Mesothelial cell of epicardium (in vitro differentiated cells): ENCODE measurements at regions not wholly inside any gene's neighbourhood (a gene's known extent, or its start where the extent isn't known, plus 50 kb on each side); places are given as distances from the start of the nearest gene placed in this dataset.

Source experiments
- DNase-seq, 2 experiments: peaks; one replicate each; pipeline ENCODE4 v3.0.0; 2021; ENCODE audit warnings: low spot score in 2 of 2; ENCODE audit not compliant: unreplicated experiment in 2 of 2
- H3K27ac Mint-ChIP-seq: 2 replicates; pipeline ENCODE4 v1.8.0; 2021; ENCODE audit warnings: mixed read lengths
- H3K27me3 Mint-ChIP-seq: 2 replicates; pipeline ENCODE4 v1.8.0; 2021; ENCODE audit warnings: low read depth, mixed read lengths
- H3K36me3 Mint-ChIP-seq: 2 replicates; pipeline ENCODE4 v1.8.0; 2021; ENCODE audit warnings: mixed read lengths
- H3K4me1 Mint-ChIP-seq: 2 replicates; pipeline ENCODE4 v1.8.0; 2021; ENCODE audit warnings: mixed read lengths
- H3K4me3 Mint-ChIP-seq: 2 replicates; pipeline ENCODE4 v1.8.0; 2021; ENCODE audit warnings: mild to moderate bottlenecking, moderate library complexity, mixed read lengths
- H3K9me3 Mint-ChIP-seq: 2 replicates; pipeline ENCODE4 v1.8.0; 2021; ENCODE audit warnings: mixed read lengths
- TF ChIP-seq, protein P1 (sequence below): fragments of 200-600 bp; sonication (generic); IDR thresholded peaks from one replicate; pipeline ENCODE4 v1.5.0; 2021; ENCODE audit warnings: antibody characterized with exemption; ENCODE audit not compliant: unreplicated experiment

DNA sequence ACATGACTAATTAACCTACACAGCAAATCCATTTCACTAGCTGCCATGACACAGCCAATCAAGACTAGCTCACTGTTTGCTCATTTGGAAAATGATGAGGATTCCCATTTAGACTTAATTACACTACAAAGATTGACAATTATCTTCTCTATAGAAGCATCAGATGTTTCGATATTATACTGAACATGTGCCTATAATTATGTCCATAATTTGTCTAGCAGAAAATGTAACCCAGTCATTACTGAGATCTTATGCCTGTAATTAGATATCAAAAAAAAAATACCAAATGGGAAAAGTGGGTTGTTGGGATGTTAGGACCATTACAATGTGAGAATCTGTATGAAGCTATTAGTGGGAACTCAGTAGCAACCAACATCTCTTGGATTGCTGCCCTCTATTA, 344.2 kb upstream of the MCTP2 start:
- no peak for DNase-seq
- peaks cover 6% of the 10 kb centered on the region for H3K9me3 Mint-ChIP-seq
- TF ChIP-seq, protein P1, sequence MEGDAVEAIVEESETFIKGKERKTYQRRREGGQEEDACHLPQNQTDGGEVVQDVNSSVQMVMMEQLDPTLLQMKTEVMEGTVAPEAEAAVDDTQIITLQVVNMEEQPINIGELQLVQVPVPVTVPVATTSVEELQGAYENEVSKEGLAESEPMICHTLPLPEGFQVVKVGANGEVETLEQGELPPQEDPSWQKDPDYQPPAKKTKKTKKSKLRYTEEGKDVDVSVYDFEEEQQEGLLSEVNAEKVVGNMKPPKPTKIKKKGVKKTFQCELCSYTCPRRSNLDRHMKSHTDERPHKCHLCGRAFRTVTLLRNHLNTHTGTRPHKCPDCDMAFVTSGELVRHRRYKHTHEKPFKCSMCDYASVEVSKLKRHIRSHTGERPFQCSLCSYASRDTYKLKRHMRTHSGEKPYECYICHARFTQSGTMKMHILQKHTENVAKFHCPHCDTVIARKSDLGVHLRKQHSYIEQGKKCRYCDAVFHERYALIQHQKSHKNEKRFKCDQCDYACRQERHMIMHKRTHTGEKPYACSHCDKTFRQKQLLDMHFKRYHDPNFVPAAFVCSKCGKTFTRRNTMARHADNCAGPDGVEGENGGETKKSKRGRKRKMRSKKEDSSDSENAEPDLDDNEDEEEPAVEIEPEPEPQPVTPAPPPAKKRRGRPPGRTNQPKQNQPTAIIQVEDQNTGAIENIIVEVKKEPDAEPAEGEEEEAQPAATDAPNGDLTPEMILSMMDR, result no peak
- no peaks in the 10 kb centered on the region for H3K36me3 Mint-ChIP-seq
- no peak overlapping the region for H3K4me3 Mint-ChIP-seq
- H3K27me3 Mint-ChIP-seq, result peaks cover 5% of the 10 kb centered on the region
- no peaks in the 10 kb centered on the region for H3K4me1 Mint-ChIP-seq
- no peak overlapping the region for H3K27ac Mint-ChIP-seq

DNA sequence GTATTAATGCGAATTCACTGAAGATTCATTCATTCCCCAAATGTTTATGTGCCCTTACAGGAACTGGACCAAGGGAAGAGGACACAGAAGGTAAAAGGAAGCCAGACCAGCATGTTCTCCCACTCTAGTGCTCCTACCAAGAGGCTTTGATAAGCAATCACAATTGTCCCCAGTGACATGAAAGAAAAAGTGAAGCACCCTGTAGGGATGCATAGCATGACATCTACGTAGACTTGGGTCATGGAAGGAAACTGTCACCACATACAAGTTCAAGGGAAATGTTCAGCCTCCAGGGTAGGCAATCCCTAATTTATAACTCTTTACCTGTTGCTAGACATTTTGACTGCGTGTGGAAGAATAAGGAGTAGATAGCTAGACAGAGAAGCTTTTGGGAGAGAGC, 348.6 kb upstream of the MCTP2 start:
- TF ChIP-seq, protein P1, result no peak
- Mint-ChIP-seq H3K27me3 (peaks cover 6% of the 10 kb centered on the region), H3K4me1 (no peaks in the 10 kb centered on the region), H3K9me3 (peaks cover 4% of the 10 kb centered on the region), H3K36me3 (no peaks in the 10 kb centered on the region), H3K4me3 (no peak overlapping the region), H3K27ac (no peak overlapping the region)
- DNase-seq, result no peak

DNA sequence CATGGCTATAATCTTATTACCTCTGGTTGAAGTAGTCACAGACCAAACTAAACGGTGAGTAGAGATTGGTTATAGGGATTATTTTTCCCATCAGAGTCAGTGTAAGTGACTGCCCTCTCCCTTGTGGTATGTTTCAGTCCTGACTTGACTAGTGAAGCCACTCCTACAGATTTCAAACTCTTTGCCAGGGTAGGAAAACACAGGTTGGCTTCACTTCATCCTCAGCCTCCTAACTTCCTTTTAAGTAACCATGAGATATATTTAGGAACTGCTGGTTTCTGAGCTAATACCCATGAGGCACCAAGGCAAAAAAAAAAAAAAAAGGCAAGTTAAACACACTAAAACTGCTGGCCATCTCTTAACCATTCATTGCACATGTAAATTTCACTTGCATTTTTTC, 349.2 kb upstream of the MCTP2 start:
- H3K9me3 Mint-ChIP-seq, result peaks cover 4% of the 10 kb centered on the region
- TF ChIP-seq, protein P1, result no peak
- no peak overlapping the region for H3K4me3 Mint-ChIP-seq
- H3K36me3 Mint-ChIP-seq, result no peaks in the 10 kb centered on the region
- no peaks in the 10 kb centered on the region for H3K4me1 Mint-ChIP-seq
- no peak overlapping the region for H3K27ac Mint-ChIP-seq
- H3K27me3 Mint-ChIP-seq, result peaks cover 6% of the 10 kb centered on the region
- no peak for DNase-seq

DNA sequence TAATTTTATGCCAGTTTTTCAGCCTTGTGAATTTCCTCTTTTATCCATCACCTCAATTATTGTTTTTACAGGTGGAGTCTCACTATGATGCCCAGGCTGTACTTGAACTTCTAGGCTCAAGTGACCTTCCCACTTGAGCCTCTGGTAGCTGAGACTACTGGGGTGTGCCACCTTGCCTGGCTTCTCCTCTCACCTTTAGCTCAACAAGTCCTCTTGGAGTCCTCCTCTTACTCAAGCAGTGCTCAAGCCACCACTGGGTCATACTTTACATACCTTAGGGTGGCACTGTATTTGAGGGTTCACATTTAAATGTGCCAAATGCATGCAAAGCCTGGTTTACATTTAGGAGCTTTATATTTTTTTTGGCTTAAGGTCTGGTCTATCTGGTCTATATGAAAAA, 350.1 kb upstream of the MCTP2 start:
- Mint-ChIP-seq H3K36me3 (no peaks in the 10 kb centered on the region), H3K27ac (no peak overlapping the region), H3K27me3 (peaks cover 6% of the 10 kb centered on the region)

DNA sequence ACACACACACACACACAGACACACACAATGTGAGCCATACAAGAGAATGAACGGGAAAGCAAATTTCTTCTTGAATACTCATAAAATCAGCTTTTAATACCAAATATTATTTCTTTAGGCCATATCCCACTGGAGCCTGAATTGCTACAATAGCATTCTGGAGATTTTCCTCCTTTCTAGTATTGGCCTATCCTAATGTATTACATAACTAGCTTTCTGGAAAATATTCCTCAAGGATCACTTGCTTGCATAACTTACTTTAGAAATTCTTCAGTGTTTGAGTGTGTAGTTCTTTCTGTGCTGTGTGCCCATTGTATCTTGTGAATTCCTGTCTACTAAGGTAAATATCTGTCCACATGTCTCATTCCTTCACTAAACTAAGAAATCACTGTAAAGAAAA, 351.0 kb upstream of the MCTP2 start:
- TF ChIP-seq, protein P1, result no peak
- peaks cover 6% of the 10 kb centered on the region for H3K27me3 Mint-ChIP-seq
- no peak overlapping the region for H3K4me3 Mint-ChIP-seq
- H3K9me3 Mint-ChIP-seq, result peaks cover 4% of the 10 kb centered on the region
- H3K27ac Mint-ChIP-seq, result no peak overlapping the region
- H3K36me3 Mint-ChIP-seq, result no peaks in the 10 kb centered on the region
- no peak for DNase-seq
- no peaks in the 10 kb centered on the region for H3K4me1 Mint-ChIP-seq

More for the DNA sequence above, 350.1 kb upstream of the MCTP2 start:
- Mint-ChIP-seq H3K4me3 (no peak overlapping the region), H3K9me3 (peaks cover 4% of the 10 kb centered on the region), H3K4me1 (no peaks in the 10 kb centered on the region)
- no peak for DNase-seq
- TF ChIP-seq, protein P1, result no peak

DNA sequence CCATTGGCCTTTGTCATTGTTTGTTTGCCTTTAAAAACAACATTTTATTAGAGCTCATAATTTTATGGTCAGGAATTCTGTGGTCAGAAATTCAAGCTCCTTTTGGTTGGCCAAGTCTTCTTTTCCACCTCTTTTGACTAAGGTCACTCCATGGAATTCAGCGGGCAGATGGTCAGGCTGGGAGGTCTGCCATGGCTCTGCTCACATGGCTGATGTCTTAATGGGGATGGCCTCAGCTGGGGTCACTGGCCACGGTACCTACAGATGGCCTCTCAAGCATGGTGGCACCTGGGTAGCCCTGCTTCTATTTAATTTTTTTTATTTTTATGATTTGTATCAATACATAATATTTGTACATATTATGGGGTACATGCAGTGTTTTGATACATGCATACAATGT, 360.8 kb upstream of the MCTP2 start:
- no peak for DNase-seq
- H3K27ac Mint-ChIP-seq, result no peak overlapping the region
- H3K27me3 Mint-ChIP-seq, result peaks cover 9% of the 10 kb centered on the region
- H3K36me3 Mint-ChIP-seq, result no peaks in the 10 kb centered on the region
- H3K9me3 Mint-ChIP-seq, result no peaks in the 10 kb centered on the region
- no peaks in the 10 kb centered on the region for H3K4me1 Mint-ChIP-seq
- no peak overlapping the region for H3K4me3 Mint-ChIP-seq
- TF ChIP-seq, protein P1, result no peak
